NCI-H69 (cell line): ENCODE measurements at regions not wholly inside any gene's neighbourhood (a gene's known extent, or its start where the extent isn't known, plus 50 kb on each side); places are given as distances from the start of the nearest gene placed in this dataset.
"Not testable (repeated sequence)": the region's sequence is repeated elsewhere in the genome, so short reads cannot be mapped to it uniquely, and the experiment has no call there.

Source experiments
- DNase-seq: peaks from one replicate; lab custom pipeline; 2025; lab: John Stamatoyannopoulos, UW

DNA sequence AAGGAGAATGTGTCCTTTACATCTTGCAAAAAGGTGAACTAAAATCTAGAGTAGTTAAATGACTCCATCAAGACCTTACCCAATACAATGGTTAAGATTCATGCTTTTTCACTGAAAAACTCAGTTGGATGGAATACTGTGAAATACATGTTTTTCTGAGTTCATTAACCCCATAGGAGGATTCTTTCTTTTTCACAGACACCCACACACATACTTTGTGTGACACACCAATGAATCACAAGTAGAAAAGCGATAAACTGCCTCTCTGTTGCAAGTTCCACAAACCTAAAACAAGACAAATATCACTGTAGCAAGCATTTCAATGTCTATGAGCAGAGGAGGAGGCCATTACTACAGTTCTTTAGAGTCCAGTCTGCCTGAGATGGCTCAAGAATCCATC lies 258.8 kb upstream of the CDH5 start:
- no peak for DNase-seq

- DNase-seq = no peak
These were observed 263.3 kb upstream of the CDH5 start for GRCh38 chr16:66103211-66103610.

- DNase-seq = no peak
These were observed 267.2 kb upstream of the CDH5 start for GRCh38 chr16:66099306-66099705.

DNA sequence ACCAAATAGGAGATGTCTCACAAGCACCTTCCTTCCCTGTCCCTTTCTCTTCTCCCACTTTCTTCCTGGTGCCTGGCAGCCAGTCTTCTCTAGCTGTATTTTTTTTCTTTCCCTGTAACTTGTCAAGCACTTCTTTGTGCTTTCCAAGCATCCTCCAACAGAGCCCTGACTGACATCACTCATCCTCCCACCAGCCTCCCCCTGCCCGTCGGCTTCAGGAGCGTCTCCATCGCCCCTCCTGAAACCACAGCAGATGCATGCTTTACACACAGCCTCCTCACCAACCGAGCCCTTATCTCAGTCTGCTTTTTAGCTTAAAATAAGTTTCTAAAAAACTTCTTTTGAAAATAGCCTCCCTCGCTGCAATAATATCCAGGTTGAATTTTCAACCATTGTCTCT lies 268.7 kb upstream of the CDH5 start:
- no peak for DNase-seq

GRCh38 chr16:66095676-66096075 lies 270.8 kb upstream of the CDH5 start:
- DNase-seq = no peak

- DNase-seq = no peak
These were observed 273.3 kb upstream of the CDH5 start for GRCh38 chr16:66093191-66093590.

- no peak for DNase-seq
These were observed 275.0 kb upstream of the CDH5 start for GRCh38 chr16:66091471-66091891.

GRCh38 chr16:66088681-66089080 lies 277.8 kb upstream of the CDH5 start:
- DNase-seq = no peak

GRCh38 chr16:66087308-66087707 lies 279.2 kb upstream of the CDH5 start:
- no peak for DNase-seq

GRCh38 chr16:66085651-66086050 lies 280.8 kb upstream of the CDH5 start:
- DNase-seq = no peak

DNA sequence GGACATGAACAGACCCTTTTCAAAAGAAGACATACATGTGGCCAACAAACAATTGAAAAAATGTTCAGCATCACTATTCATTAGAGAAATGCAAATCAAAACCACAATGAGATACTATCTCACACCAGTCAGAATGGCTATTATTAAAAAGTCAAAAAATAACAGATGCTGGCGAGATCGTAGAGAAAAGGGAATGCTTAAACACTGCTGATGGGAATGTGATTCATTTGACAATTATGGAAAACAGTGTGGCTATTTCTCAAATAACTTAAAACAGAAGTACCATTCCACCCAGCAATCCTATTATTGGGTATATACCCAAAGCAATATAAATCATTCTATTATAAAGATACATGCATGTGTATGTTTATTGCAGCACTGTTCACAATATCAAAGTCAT lies 281.8 kb upstream of the CDH5 start:
- DNase-seq = not testable (repeated sequence)

- no peak for DNase-seq
These were observed 282.2 kb upstream of the CDH5 start for GRCh38 chr16:66084306-66084705.

- no peak for DNase-seq
These were observed 283.3 kb upstream of the CDH5 start for GRCh38 chr16:66083171-66083570.

GRCh38 chr16:66082424-66082823 lies 284.1 kb upstream of the CDH5 start:
- no peak for DNase-seq

DNA sequence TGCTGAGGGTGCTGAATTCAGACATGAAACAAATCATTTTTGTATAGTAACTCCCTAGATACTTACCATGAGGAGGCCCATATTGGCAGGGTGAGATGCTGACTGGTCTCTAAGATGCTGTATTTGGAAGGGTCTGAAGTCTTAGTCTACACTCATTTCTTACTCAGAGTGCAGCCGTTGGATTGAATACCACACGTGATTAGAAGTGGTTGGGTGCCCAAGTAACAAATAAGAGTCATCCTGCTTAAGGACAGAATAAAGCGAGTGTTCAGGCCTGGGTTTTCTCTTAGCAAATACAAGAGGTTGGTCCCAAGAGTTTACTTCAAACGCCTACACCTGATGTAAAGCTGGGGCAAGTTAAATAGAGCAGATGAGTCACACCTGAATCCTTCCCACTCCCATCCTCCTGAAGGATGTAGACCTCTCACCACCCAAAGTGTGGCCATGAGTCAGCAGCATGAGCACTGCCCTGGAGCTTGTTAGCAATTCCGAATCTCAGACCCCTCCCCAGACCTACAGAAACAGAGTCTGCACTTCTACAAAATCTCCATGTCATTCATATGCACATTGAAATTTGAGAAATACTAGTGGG lies 284.6 kb upstream of the CDH5 start:
- DNase-seq = no peak

DNA sequence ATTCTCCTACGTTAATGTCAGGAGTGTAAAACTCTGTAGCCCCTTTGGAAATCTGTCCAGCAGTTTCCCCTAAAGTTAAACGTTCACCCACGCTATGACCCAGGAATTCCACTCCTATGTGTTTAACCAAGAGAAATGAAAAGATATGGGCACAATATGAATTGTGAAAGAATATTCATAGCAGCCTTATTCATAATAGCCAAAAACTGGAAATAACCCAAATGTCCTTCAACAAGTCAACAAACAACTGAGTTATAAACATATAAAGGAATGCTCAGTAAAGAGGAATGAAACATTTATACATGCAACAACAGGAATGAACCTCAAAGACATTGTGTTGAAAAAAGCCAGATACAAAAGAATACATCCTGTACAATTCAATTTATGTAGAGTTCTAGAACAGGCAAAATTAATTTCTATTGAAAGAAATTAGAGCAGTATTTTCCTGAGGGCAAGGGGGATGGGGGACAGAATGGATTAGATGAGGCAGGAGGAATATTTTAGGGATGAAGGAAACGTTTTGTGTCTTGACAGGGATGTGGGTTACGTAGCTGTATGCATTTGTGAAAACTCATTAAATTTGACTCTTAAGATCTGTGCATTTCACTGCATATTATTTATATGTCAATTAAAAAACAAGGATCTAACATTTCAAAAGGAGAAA lies 286.7 kb upstream of the CDH5 start:
- no peak for DNase-seq

- DNase-seq = no peak
These were observed 296.2 kb upstream of the CDH5 start for GRCh38 chr16:66070140-66070917.

GRCh38 chr16:66069587-66069986 lies 296.9 kb upstream of the CDH5 start:
- DNase-seq = no peak

DNA sequence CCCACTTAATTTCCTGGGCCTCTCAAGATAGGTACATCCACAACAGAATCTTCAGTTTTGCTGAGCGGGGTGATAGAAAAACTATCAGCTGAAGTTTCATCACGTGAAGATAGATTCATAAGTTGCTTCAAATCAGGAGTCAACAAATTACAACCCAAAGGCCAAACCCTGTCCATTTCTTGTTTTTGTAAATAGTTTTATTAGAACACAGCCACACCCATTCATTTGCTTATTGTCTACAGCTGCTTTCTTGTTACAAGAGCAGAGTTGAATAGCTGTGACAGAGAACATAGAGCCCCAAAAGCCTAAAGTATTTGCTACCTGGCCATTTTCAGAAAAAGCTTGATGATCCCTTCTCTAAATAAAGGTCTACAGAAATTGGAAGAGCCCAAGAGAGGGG lies 300.1 kb upstream of the CDH5 start:
- no peak for DNase-seq

GRCh38 chr16:66065925-66066324 lies 300.6 kb upstream of the CDH5 start:
- DNase-seq = no peak

DNA sequence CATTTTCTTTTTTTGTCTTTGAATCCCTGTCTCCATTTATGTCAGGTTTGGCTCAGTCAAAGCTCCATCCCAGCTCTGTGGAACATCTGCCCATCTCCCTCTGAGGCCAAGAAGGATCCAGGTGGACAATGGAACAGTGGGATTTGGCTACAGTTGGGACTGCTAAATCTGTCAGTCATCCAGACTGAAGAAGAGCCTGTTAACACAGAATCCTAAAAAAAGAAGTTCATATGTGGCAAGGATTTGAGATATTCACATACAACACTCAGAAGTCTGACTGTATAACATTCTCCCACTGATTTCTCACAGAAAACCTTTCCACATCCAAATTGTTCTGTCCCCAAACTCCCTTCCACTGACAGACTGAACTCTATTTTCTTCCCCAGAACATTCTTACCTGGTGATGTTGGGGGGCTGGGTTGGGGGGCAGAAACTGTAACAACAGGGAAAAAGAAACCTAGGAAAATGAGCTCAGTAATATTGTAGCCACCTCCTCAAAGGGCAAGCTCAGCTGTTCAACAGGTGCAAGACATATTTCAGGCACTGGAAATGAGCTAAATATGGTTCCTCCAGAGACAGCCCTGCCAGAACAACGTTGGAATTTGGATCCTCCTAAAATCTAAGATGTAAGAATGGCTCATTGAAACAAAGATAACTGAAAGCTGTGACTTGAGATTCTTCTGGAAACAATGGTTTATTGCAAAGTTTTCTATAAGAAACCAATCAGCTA lies 301.5 kb upstream of the CDH5 start:
- no peak for DNase-seq

- DNase-seq = no peak
These were observed 307.7 kb upstream of the CDH5 start for GRCh38 chr16:66058832-66059231.
